Fibroblast of upper back skin (primary cell): ENCODE measurements at regions not wholly inside any gene's neighbourhood (a gene's known extent, or its start where the extent isn't known, plus 50 kb on each side); places are given as distances from the start of the nearest gene placed in this dataset.

Source experiments
- DNase-seq: peaks from one replicate; pipeline ENCODE4 v3.0.0-alpha.2; 2013

DNA sequence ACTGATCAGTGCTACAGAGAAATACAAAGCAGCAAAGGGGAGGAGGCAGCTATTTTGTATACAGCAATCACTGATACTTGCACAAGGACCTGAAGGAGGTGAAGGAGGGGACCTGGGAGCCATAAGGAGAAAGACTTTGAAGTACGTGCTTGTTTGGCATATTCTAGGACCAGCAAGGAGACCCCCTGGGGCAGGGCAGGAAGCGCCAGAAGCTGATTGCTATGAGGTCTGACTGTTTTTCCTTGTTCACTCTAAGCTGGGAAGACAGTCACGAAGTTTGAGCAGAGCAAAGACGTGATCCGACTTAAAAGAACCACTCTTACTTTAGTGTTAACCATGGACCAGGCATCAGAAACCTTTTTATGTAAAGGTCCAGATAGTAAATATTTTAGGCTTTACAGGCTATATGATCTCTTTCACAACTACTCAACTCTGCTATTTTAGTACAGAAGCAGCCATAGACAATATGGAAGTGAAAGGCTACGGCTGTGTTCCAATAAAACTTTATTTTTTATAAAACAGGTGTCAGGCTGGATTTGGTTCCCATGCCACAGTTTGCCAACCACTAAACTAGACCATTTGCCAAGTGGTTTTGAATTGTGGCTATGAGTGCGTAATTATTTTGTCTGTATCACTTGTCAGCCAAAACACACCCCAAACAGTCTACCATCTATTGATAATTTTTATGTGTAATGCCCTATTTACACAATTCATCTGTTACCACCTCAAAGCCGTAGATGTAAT, 217.9 kb downstream of the PRL start:
- DNase-seq: no peak

DNA sequence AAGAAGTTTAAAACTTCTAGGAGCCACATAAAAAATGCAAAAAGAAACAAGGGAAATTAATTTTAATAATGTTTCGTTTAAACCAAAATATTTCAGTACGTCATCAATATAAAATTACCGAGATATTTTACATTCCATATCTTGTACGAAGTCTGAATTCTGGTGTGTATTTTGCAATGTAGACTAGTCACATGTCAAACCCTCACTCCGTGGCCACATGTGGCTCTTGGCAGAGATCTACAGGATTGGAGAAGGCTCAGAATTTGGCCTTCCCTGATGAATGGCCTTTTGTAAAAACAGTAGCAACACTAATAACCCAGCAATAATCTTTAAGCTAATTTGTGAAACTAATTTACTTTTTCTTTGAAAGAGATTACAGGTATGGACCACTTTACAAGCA, 217.1 kb downstream of the PRL start:
- DNase-seq: peak; percentile 82

DNA sequence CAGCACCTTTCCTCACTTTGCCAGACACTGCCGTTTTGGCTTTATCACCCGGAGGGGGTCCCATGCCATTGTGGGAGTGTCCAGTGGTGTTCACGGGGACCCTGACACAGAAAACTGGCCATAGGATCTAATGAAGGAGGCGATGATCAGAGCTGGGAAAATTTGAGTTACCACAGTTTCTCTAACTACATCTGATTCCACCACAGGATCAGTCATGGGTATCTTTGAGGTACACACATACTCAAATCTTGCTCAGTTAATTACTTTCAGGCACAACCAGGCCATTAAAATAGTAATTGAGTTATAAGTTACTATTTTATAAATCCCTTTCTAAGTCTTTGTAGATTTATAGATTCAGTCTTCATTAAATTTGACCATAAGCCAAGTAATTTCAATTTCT, 215.1 kb downstream of the PRL start:
- DNase-seq: no peak

DNA sequence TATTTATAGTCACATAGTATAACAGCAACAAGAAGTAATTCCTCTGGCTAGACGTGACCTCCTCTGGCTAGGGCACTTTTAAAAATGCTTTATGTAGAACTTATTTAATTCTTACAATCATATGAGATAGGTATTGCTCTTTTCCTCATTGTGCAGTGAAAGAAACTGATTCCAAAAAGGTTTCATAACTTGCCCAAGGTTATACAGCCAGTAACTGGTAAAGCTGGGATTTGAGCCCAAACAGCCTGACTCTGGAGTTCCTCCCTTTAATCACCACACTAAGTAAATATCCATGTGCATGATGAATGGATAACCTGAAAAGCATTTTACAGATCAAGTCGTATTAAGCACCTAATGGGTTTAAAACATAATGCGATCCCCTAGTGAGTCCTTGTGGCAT, 214.6 kb downstream of the PRL start:
- DNase-seq: peak; percentile 49

GRCh38 chr6:22083119-22083518, 213.7 kb downstream of the PRL start:
- DNase-seq: no peak

DNA sequence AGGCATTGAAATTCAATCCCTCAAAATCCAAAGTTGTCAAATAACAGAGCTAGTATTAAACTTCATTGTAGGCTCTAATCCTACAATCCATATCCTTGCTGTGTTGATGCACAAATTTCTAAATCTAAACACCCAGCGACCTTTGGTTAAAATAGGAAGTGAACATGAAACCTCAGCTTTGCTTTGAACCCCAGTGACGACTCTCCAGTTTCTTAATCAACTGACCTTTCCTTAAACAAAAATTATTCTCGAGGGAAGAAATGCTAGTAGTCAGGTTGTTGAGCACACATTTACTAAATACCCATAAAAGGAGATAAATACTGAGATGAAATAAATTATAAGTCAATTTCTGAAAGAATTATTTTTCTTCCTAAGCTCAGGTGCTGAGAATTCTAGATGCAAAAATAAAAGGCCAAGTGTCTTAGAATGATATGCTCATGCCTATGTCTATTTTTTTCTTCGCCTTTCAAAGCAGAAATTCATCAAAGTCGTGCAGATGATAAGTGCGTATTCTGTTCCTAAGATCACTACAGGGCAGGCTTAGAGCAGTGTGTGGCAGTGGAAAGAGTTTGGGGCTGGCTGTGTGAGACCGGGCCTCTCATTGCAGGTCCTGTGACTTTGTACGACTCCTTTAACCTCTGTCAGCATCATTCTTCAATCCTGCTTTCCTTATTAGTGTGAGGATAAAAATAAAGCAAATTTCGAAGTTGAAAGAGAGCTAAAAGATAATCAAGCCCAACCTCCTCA, 208.7 kb downstream of the PRL start:
- no peak for DNase-seq

- DNase-seq: no peak
Measured at GRCh38 chr6:22091424-22091948, 205.3 kb downstream of the PRL start.

GRCh38 chr6:22095836-22096235, 201.0 kb downstream of the PRL start:
- DNase-seq: peak; percentile 4

- DNase-seq: no peak
Measured at GRCh38 chr6:22098601-22099031, 198.2 kb downstream of the PRL start.

GRCh38 chr6:22099231-22099630, 197.6 kb downstream of the PRL start:
- no peak for DNase-seq

- DNase-seq: no peak
Measured at GRCh38 chr6:22099923-22100322, 196.9 kb downstream of the PRL start.

GRCh38 chr6:22101163-22101562, 195.7 kb downstream of the PRL start:
- DNase-seq: peak; percentile 15

GRCh38 chr6:22102671-22103070, 194.2 kb downstream of the PRL start:
- peak; percentile 34 for DNase-seq

DNA sequence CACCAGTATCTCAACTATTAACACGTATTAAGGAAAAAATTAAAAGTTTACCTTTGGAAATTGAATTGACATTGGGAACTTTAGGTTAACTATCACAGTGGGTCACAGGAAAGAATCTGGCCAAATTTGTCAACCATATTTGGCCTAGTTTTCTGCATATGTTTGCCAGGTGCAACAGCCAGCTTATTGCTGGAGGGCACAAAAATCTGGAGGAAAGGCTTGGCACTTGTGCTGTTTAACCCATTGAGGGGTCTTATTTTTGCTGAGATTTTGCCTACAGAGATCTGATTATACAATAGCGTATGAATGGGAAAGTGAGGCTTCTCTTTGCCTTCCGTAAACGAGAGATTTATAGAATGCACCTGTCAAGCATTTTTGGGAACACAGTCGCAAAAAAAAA, 190.4 kb downstream of the PRL start:
- no peak for DNase-seq

- DNase-seq: no peak
Measured at GRCh38 chr6:22106961-22107360, 189.9 kb downstream of the PRL start.

DNA sequence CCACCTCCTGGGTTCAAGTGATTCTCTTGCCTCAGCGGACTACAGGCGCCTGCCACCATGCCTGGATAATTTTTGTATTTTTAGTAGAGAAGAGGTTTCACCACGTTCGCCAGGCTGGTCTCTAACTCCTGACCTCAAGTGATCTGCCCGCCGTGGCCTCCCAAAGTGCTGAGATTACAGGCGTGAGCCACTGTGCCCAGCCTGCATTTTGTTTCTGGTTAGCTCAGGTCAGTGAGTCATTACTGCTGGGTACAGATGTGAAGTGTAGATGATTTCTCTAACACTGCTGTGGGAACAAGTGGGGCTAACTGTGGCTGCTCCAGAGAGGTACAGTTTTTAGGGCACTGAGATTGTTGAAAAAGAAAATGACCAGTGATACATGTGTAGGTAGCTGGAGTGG, 188.6 kb downstream of the PRL start:
- DNase-seq: peak; percentile 12

DNA sequence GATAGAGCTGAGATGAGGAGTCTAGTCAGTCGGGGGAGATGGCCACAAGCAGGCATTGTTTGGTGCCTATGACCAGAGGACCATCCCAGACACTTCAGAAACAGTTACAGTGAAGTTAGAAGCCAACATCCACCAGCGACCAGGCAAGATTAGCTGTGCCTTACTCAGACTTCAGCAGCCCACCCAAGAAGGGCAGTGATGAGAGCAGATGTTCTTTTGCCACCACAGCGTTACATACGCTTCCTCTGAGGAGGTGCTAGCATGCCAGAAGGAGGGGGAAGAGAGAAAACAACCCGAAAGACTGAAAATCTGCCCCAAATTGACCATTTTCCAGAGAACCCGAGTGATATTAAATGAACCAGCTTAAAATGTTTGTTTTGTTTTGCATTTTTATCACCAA, 186.8 kb downstream of the PRL start:
- DNase-seq: peak; percentile 52

DNA sequence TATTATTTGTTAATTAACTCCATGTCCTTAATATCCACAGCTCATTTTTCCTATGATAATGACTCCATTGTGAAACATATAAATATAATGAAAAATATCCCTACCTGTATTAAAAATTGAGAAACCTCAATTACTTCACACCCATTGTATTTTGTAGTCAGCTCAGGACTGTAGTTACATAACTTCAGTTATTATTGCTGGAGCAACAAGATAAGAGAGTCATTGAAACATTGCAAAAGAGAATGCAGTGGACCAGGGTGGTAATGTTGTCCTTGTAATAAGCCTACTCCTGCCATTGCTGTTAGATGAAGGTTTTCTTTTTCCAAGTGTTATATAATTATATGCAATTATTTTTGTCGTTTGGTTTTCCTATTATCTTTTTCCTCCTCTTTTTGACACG, 184.4 kb downstream of the PRL start:
- no peak for DNase-seq

DNA sequence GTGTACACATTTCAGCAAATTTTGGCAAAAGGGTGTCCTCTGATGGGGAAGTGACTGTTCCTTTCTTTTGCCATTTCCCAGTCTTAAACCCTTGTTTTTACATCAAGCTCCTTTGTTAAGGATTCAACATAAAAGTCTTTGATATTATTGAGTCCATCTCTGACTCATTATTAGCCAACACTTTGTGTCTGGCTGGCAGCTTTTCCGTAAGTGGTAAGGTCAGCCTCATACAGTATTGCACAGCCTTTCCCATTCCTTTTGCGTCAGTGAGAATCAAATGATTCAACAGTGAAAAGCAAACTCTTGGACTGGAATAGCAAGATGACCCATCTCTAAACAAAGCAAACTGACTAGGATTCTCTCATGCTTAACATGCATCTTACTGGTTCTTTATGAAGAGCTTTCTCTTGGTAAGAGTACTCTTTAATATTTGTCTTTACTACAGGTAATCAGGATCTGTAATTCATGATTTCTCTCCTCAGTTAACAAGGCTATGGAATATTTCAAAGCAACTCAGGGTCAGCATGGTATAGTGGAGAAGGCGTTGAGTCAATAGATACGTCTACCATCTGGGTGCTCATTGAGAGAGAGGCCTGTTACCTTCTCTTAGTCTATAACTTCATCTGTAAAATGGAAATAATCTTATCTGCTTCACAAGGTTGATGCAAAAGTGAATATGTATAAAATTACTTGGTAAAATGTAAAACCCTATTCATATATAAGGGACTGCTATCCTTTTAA, 183.6 kb downstream of the PRL start:
- DNase-seq: peak; percentile 97

- no peak for DNase-seq
Measured at GRCh38 chr6:22115559-22115958, 181.3 kb downstream of the PRL start.

DNA sequence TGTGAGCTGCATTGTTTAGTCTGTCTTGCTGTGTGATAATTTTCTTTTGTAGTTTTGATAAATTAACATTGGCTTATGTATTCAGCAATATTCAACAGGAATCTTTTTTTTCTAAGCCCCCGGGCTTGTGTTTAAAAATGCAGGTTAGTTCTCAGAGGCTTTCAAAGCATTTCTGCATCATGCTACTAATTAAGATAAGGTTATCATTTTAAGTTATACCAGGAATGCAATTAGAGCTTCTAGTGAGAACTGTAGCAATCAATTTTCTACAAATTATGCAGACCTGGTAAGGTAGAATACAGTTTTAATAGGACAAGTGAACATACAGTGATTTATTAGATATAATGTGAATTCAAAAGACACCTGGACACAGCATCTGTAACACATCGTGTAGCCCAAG, 179.2 kb downstream of the PRL start:
- DNase-seq: no peak

- no peak for DNase-seq
Measured at GRCh38 chr6:22119500-22119899, 177.3 kb downstream of the PRL start.

DNA sequence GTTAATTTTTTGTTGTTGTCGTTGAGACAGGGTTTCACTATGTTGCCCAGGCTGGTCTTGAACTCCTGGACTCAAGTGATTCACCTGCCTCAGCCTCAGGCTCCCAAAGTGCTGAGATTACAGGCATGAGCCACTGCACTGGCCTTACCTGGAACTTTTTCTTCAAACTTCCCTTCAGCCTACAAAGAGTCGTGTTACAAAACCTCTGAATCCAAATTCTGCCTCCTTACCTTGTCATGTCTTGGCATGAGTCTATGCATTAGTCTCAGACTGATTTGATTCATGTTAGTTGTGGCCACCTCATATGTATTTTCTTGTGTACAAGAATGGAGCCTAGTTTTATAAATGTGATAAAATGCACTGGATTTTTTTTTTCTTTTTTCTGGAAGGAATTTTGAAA, 172.1 kb downstream of the PRL start:
- DNase-seq: no peak

GRCh38 chr6:22126910-22127309, 169.9 kb downstream of the PRL start:
- DNase-seq: no peak
